ENCODE measurements at regions not wholly inside any gene's neighbourhood (a gene's known extent, or its start where the extent isn't known, plus 50 kb on each side); places are given as distances from the start of the nearest gene placed in this dataset.
"Not testable (repeated sequence)": the region's sequence is repeated elsewhere in the genome, so short reads cannot be mapped to it uniquely, and the experiment has no call there.

- DNase-seq, result no peak
Measured at GRCh38 chr2:172295677-172296076, 131.7 kb upstream of the ITGA6 start.

- no peak for DNase-seq
Measured at GRCh38 chr2:172296267-172297046, 130.9 kb upstream of the ITGA6 start.

GRCh38 chr2:172297531-172297930, 129.9 kb upstream of the ITGA6 start:
- no peak for DNase-seq

- DNase-seq, result no peak
Measured at GRCh38 chr2:172297950-172298349, 129.4 kb upstream of the ITGA6 start.

- peak; percentile 4 for DNase-seq
Measured at GRCh38 chr2:172299741-172300140, 127.6 kb upstream of the ITGA6 start.

- no peak for DNase-seq
Measured at GRCh38 chr2:172300851-172301250, 126.5 kb upstream of the ITGA6 start.

- DNase-seq, result no peak
Measured at GRCh38 chr2:172305066-172305465, 122.3 kb upstream of the ITGA6 start.

GRCh38 chr2:172307800-172308199, 119.6 kb upstream of the ITGA6 start:
- DNase-seq, result no peak

- no peak for DNase-seq
Measured at GRCh38 chr2:172308253-172308935, 119.0 kb upstream of the ITGA6 start.

- DNase-seq, result no peak
Measured at GRCh38 chr2:172311921-172312345, 115.5 kb upstream of the ITGA6 start.

GRCh38 chr2:172313715-172314341, 113.6 kb upstream of the ITGA6 start:
- DNase-seq, result no peak

- not testable (repeated sequence) for DNase-seq
Measured at GRCh38 chr2:172315070-172315469, 112.3 kb upstream of the ITGA6 start.

- no peak for DNase-seq
Measured at GRCh38 chr2:172322049-172322448, 105.3 kb upstream of the ITGA6 start.

GRCh38 chr2:172323256-172323655, 104.1 kb upstream of the ITGA6 start:
- DNase-seq, result no peak

GRCh38 chr2:172323861-172324597, 103.4 kb upstream of the ITGA6 start:
- no peak for DNase-seq

GRCh38 chr2:172326211-172326509, 101.2 kb upstream of the ITGA6 start:
- no peak for DNase-seq

GRCh38 chr2:172328103-172328841, 99.1 kb upstream of the ITGA6 start:
- no peak for DNase-seq

GRCh38 chr2:172329416-172329773, 98.0 kb upstream of the ITGA6 start:
- no peak for DNase-seq

GRCh38 chr2:172329774-172330671, 97.4 kb upstream of the ITGA6 start:
- no peak for DNase-seq

- no peak for DNase-seq
Measured at GRCh38 chr2:172332507-172332906, 94.9 kb upstream of the ITGA6 start.

GRCh38 chr2:172333235-172333977, 94.0 kb upstream of the ITGA6 start:
- no peak for DNase-seq
